H1 (cell line): ENCODE measurements at regions not wholly inside any gene's neighbourhood (a gene's known extent, or its start where the extent isn't known, plus 50 kb on each side); places are given as distances from the start of the nearest gene placed in this dataset.

Experiments
- CTCF ChIA-PET: fragments of 300-600 bp; sonication (Branson Sonifier 250); formaldehyde crosslinking; loops from one replicate; lab custom pipeline; 2021; ENCODE audit not compliant: partially characterized antibody; lab: Charles Lee
- POLR2A ChIA-PET: fragments of 300-600 bp; sonication (Branson Sonifier 250); formaldehyde crosslinking; loops from one replicate; lab custom pipeline; 2021; ENCODE audit warnings: inconsistent platforms; ENCODE audit not compliant: partially characterized antibody; lab: Charles Lee
- DNase-seq, 2 experiments: peaks; one replicate each; pipeline versions ENCODE4 v3.0.0 to v3.0.0-alpha.2; 2010 to 2022; ENCODE audit warnings: low spot score in 2 of 2, low read depth in 1 of 2, mixed read lengths in 1 of 2
- FAIRE-seq: peaks from 2 replicates; lab custom pipeline; 2011; peaks lifted over from hg19 to GRCh38; lab: Jason Lieb, UNC
- H2AFZ ChIP-seq: 2 replicates; pipeline ENCODE4 v1.8.1; 2012; ENCODE audit warnings: low read length, inconsistent platforms
- H2AK5ac ChIP-seq: 2 replicates; pipeline ENCODE4 v1.6.1; 2013; ENCODE audit warnings: low read depth, low read length
- H2BK120ac ChIP-seq: replicated peaks from 2 replicates; pipeline ENCODE3; 2013; ENCODE audit warnings: low read depth, low read length, inconsistent platforms
- H2BK12ac ChIP-seq: 2 replicates; pipeline ENCODE4 v1.6.1; 2013; ENCODE audit warnings: low read depth, low read length
- H2BK15ac ChIP-seq: 2 replicates; pipeline ENCODE4 v1.6.1; 2013; ENCODE audit warnings: low read length
- H2BK20ac ChIP-seq: 2 replicates; pipeline ENCODE4 v1.6.1; 2013; ENCODE audit warnings: low read length
- H2BK5ac ChIP-seq: 2 replicates; pipeline ENCODE4 v1.6.1; 2013; ENCODE audit warnings: low read depth, low read length
- H3K14ac ChIP-seq: 2 replicates; pipeline ENCODE4 v1.6.1; 2013; ENCODE audit warnings: inconsistent platforms; ENCODE audit not compliant: insufficient read length
- H3K18ac ChIP-seq: 2 replicates; pipeline ENCODE4 v1.6.1; 2013; ENCODE audit warnings: low read length; ENCODE audit errors: extremely low read depth
- H3K23ac ChIP-seq: 2 replicates; pipeline ENCODE4 v1.6.1; 2013; ENCODE audit warnings: inconsistent platforms; ENCODE audit not compliant: insufficient read length
- H3K23me2 ChIP-seq: 2 replicates; pipeline ENCODE4 v1.6.1; 2013; ENCODE audit warnings: low read depth, low read length
- H3K27ac ChIP-seq: 2 replicates; pipeline ENCODE4 v1.6.1; 2011; ENCODE audit warnings: low read depth, low read length, inconsistent platforms
- H3K27me3 ChIP-seq, 4 experiments: replicated peaks in 1 of 4; 1 replicate in 1 of 4; 2 replicates in 3 of 4; pipeline versions ENCODE4 v1.6.1 to v1.8.1; 2011 to 2013; ENCODE audit warnings: low read length in 3 of 4, mild to moderate bottlenecking in 3 of 4, inconsistent platforms in 2 of 4, mixed read lengths in 2 of 4, moderate library complexity in 1 of 4; ENCODE audit not compliant: control insufficient read depth in 3 of 4, insufficient read depth in 3 of 4; ENCODE audit errors: extremely low read depth in 1 of 4
- H3K36me3 ChIP-seq, 4 experiments: 2 replicates each; pipeline versions ENCODE4 v1.6.1 to v1.8.1; 2011 to 2013; ENCODE audit warnings: mild to moderate bottlenecking in 4 of 4, low read length in 3 of 4, moderate library complexity in 2 of 4, control low read depth in 1 of 4, inconsistent platforms in 1 of 4; ENCODE audit not compliant: insufficient read depth in 4 of 4, control insufficient read depth in 2 of 4
- H3K4ac ChIP-seq: replicated peaks from 2 replicates; pipeline ENCODE3; 2013; ENCODE audit warnings: low read length, low read depth, mixed read lengths, inconsistent platforms; ENCODE audit not compliant: insufficient read length
- H3K4me1 ChIP-seq, 4 experiments: replicated peaks in 1 of 4; 1 replicate in 1 of 4; 2 replicates in 3 of 4; pipeline versions ENCODE4 v1.6.1 to v1.8.1; 2011 to 2013; ENCODE audit warnings: low read length in 3 of 4, inconsistent platforms in 2 of 4, mixed read lengths in 1 of 4; ENCODE audit not compliant: insufficient read depth in 4 of 4, control insufficient read depth in 3 of 4
- H3K4me2 ChIP-seq, 2 experiments: 2 replicates each; pipeline versions ENCODE4 v1.6.1 to v1.8.1; 2011 to 2013; ENCODE audit warnings: low read depth in 2 of 2, low read length in 2 of 2, control low read depth in 1 of 2, inconsistent platforms in 1 of 2, mild to moderate bottlenecking in 1 of 2; ENCODE audit not compliant: insufficient read depth in 1 of 2
- H3K4me3 ChIP-seq, 4 experiments: fragments of 200-600, 300-600 bp in 1 of 4; sonication (generic), shearing (Covaris generic), sonication (Bioruptor Twin) in 1 of 4; 2 replicates each; pipeline versions ENCODE4 v1.5.1 to v1.8.1; 2011 to 2016; ENCODE audit warnings: low read length in 4 of 4, low read depth in 3 of 4, control low read depth in 2 of 4, inconsistent platforms in 2 of 4, mild to moderate bottlenecking in 2 of 4, mixed read lengths in 1 of 4, moderate library complexity in 1 of 4; ENCODE audit not compliant: insufficient read depth in 2 of 4; ENCODE audit errors: extremely low read depth in 1 of 4
- H3K56ac ChIP-seq: replicated peaks from 2 replicates; pipeline ENCODE3; 2013; ENCODE audit warnings: low read depth, mild to moderate bottlenecking, mixed read lengths, low read length, inconsistent platforms; ENCODE audit not compliant: insufficient read length
- H3K79me1 ChIP-seq: 2 replicates; pipeline ENCODE4 v1.6.1; 2013; ENCODE audit warnings: low read depth, low read length, control low read depth
- H3K79me2 ChIP-seq, 2 experiments: 2 replicates each; pipeline versions ENCODE4 v1.6.1 to v1.8.1; 2012 to 2013; ENCODE audit warnings: low read length in 2 of 2, mild to moderate bottlenecking in 2 of 2, inconsistent platforms in 1 of 2; ENCODE audit not compliant: insufficient read depth in 2 of 2, control insufficient read depth in 1 of 2
- H3K9ac ChIP-seq, 4 experiments: replicated peaks in 1 of 4; 1 replicate in 1 of 4; 2 replicates in 3 of 4; pipeline versions ENCODE4 v1.6.1 to v1.8.1; 2011 to 2013; ENCODE audit warnings: low read depth in 3 of 4, low read length in 3 of 4, control low read depth in 2 of 4, mild to moderate bottlenecking in 2 of 4, moderate library complexity in 2 of 4, inconsistent platforms in 1 of 4; ENCODE audit errors: extremely low read depth in 1 of 4
- H3K9me3 ChIP-seq, 2 experiments: 2 replicates each; pipeline versions ENCODE4 v1.6.1 to v1.8.1; 2012 to 2013; ENCODE audit warnings: mild to moderate bottlenecking in 2 of 2, moderate library complexity in 2 of 2, control low read depth in 1 of 2, inconsistent platforms in 1 of 2, low read depth in 1 of 2, low read length in 1 of 2, mixed read lengths in 1 of 2; ENCODE audit not compliant: insufficient read depth in 2 of 2
- H4K20me1 ChIP-seq, 2 experiments: replicated peaks in 1 of 2; 2 replicates each; pipeline versions ENCODE3 to v1.8.1; 2011 to 2013; ENCODE audit warnings: inconsistent platforms in 2 of 2, low read length in 2 of 2, mild to moderate bottlenecking in 1 of 2; ENCODE audit not compliant: insufficient read depth in 2 of 2, control insufficient read depth in 1 of 2
- H4K5ac ChIP-seq: 2 replicates; pipeline ENCODE4 v1.6.1; 2013; ENCODE audit warnings: low read length, low read depth, mixed read lengths, inconsistent platforms; ENCODE audit not compliant: insufficient read length
- H4K8ac ChIP-seq: 2 replicates; pipeline ENCODE4 v1.8.0; 2013; ENCODE audit warnings: mild to moderate bottlenecking, moderate library complexity, low read length, inconsistent platforms; ENCODE audit not compliant: insufficient read depth; ENCODE audit errors: extremely low read depth
- H4K91ac ChIP-seq: replicated peaks from 2 replicates; pipeline ENCODE3; 2013; ENCODE audit warnings: low read length, mixed read lengths, inconsistent platforms; ENCODE audit not compliant: insufficient read length
- ASH2L ChIP-seq: fragments of 200-600, 300-600 bp; sonication (generic); IDR thresholded peaks from one replicate; pipeline ENCODE4 v1.7.1; 2017; ENCODE audit warnings: low read length
- GTF2F1 ChIP-seq: IDR thresholded peaks from 2 replicates; pipeline ENCODE4 v1.6.1; 2012; ENCODE audit warnings: low read depth, low read length, improper control_type of control experiment, borderline replicate concordance
- JUND ChIP-seq: IDR thresholded peaks from 2 replicates; pipeline ENCODE4 v1.6.1; 2011; ENCODE audit warnings: mild to moderate bottlenecking, improper control_type of control experiment, low read length
- RXRA ChIP-seq: IDR thresholded peaks from 2 replicates; pipeline ENCODE4 v1.6.1; 2011; ENCODE audit warnings: low read depth, mild to moderate bottlenecking, low read length, moderate library complexity; ENCODE audit not compliant: insufficient read depth
- USF2 ChIP-seq: IDR thresholded peaks from 2 replicates; pipeline ENCODE4 v1.6.1; 2011; ENCODE audit warnings: low read length, improper control_type of control experiment
- WGBS, 2 experiments: shearing (Covaris generic) in 1 of 2; methylation state at CpG; one replicate each; pipeline versions ENCODE4 v1.1.6 to v1.1.7; 2013 to 2015; ENCODE audit warnings: low lambda C conversion rate in 2 of 2, mixed read lengths in 2 of 2, inconsistent platforms in 1 of 2, low coverage in 1 of 2, missing lambda C conversion rate in 1 of 2; ENCODE audit not compliant: insufficient replicate concordance in 2 of 2, insufficient coverage in 1 of 2, insufficient read length in 1 of 2; ENCODE audit errors: extremely low coverage in 1 of 2, missing lambda C conversion rate in 1 of 2; 5-methylcytosine and 5-hydroxymethylcytosine counted together

GRCh38 chr3:5294356-5294755 is 106.8 kb downstream of the EDEM1 start:
- WGBS, 2 experiments, result 94% methylated on average over 4 of the region's 4 CpGs; no CpG with 5 or more reads in 1 of the 2 experiments
- Histone ChIP-seq H3K4me1 (no peaks in the 10 kb centered on the region), H3K23me2 (no peaks in the 10 kb centered on the region), H3K14ac (no peak overlapping the region), H3K18ac (no peak overlapping the region), H2AFZ (no peak overlapping the region), H3K4ac (no peak overlapping the region), H3K36me3 (no peaks in the 10 kb centered on the region), H2BK5ac (no peak overlapping the region), H2BK120ac (no peak overlapping the region), H3K4me2 (no peak overlapping the region), H4K5ac (no peak overlapping the region), H3K9me3 (no peaks in the 10 kb centered on the region), H4K8ac (no peak overlapping the region), H3K4me3 (no peak overlapping the region), H3K27me3 (peaks cover 0 to 1% (median 0%) of the 10 kb centered on the region in 4 experiments; a peak in 1 of 7 replicates), H3K27ac (no peak overlapping the region), H2BK20ac (no peak overlapping the region), H3K23ac (no peak overlapping the region), H3K79me2 (no peaks in the 10 kb centered on the region), H4K20me1 (no peaks in the 10 kb centered on the region), H2AK5ac (no peak overlapping the region), H3K9ac (no peak overlapping the region), H2BK12ac (no peak overlapping the region), H3K79me1 (no peaks in the 10 kb centered on the region), H3K56ac (no peak overlapping the region), H2BK15ac (no peak overlapping the region), H4K91ac (no peak overlapping the region)
- DNase-seq (peak in 1 of 2 experiments; percentile 3), FAIRE-seq (no peak)
- ChIA-PET CTCF (no interaction called here), POLR2A (no interaction called here)
- no peak for TF ChIP-seq ASH2L
- no peak for TF ChIP-seq USF2
- TF ChIP-seq GTF2F1, result no peak
- TF ChIP-seq JUND, result no peak
- no peak for TF ChIP-seq RXRA
